HL-60 (cell line): ENCODE measurements at regions not wholly inside any gene's neighbourhood (a gene's known extent, or its start where the extent isn't known, plus 50 kb on each side); places are given as distances from the start of the nearest gene placed in this dataset.

ENCODE experiments used
- GABPA ChIP-seq: IDR thresholded peaks from 2 replicates; pipeline ENCODE4 v1.6.1; 2012; ENCODE audit warnings: low read depth
- TF ChIP-seq, protein P1 (sequence below): IDR thresholded peaks from one replicate; pipeline ENCODE4 v1.5.1; 2011; ENCODE audit warnings: low read length, control low read depth, inconsistent platforms; ENCODE audit not compliant: insufficient read depth

DNA sequence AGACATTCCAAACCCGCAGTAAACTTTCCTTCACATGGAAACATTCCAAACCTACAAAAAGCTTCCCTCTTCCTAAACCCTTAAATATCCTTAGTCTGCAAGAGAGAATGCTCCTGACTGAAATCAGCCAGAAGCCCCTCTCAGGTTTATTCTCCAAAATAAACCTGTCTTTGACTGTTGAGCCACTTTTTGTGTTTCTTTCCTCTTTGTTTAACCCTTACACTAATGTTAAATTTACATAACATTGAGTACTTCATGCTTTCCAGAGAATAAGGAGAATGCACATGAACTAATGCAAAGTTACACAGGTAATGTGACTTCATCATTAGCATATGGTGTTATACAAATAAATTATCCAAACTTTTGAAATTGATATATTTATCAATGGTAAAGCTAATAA, 262.6 kb upstream of the PRKCQ start:
- TF ChIP-seq, protein P1, sequence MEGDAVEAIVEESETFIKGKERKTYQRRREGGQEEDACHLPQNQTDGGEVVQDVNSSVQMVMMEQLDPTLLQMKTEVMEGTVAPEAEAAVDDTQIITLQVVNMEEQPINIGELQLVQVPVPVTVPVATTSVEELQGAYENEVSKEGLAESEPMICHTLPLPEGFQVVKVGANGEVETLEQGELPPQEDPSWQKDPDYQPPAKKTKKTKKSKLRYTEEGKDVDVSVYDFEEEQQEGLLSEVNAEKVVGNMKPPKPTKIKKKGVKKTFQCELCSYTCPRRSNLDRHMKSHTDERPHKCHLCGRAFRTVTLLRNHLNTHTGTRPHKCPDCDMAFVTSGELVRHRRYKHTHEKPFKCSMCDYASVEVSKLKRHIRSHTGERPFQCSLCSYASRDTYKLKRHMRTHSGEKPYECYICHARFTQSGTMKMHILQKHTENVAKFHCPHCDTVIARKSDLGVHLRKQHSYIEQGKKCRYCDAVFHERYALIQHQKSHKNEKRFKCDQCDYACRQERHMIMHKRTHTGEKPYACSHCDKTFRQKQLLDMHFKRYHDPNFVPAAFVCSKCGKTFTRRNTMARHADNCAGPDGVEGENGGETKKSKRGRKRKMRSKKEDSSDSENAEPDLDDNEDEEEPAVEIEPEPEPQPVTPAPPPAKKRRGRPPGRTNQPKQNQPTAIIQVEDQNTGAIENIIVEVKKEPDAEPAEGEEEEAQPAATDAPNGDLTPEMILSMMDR, result no peak
- no peak for TF ChIP-seq GABPA
